HEK293 (cell line): ENCODE measurements at regions not wholly inside any gene's neighbourhood (a gene's known extent, or its start where the extent isn't known, plus 50 kb on each side); places are given as distances from the start of the nearest gene placed in this dataset.

Experiments used
- CTCF ChIA-PET: fragments of 350-600 bp; formaldehyde crosslinking; extraction: SDS; loops from one replicate; lab custom pipeline; 2021; ENCODE audit warnings: antibody characterized with exemption; lab: Yijun Ruan, JAX
- POLR2A ChIA-PET: fragments of 300-600 bp; formaldehyde crosslinking; extraction: SDS; loops from one replicate; lab custom pipeline; 2020; ENCODE audit warnings: antibody characterized with exemption, inconsistent platforms; lab: Yijun Ruan, JAX
- H3K27ac ChIP-seq: fragments of 200-500 bp; sonication (Bioruptor generic); 2 replicates; pipeline ENCODE4 v1.5.1; 2014; ENCODE audit warnings: low read depth, low read length, control low read depth, inconsistent platforms; ENCODE audit errors: extremely low read depth
- H3K36me3 ChIP-seq, 2 experiments: fragments of 200-500 bp in 1 of 2; sonication (Bioruptor generic) in 1 of 2; 1 replicate in 1 of 2; 2 replicates in 1 of 2; pipeline ENCODE4 v1.5.1; 2014 to 2017; ENCODE audit warnings: inconsistent platforms in 2 of 2, low read length in 2 of 2; ENCODE audit not compliant: control insufficient read depth in 2 of 2, insufficient read depth in 1 of 2
- H3K4me1 ChIP-seq: fragments of 200-500 bp; sonication (Bioruptor generic); 2 replicates; pipeline ENCODE4 v1.5.1; 2014; ENCODE audit warnings: mild to moderate bottlenecking, low read length, inconsistent platforms; ENCODE audit not compliant: control insufficient read depth, insufficient read depth
- H3K4me3 ChIP-seq: 2 replicates; pipeline ENCODE4 v1.5.1; 2011; ENCODE audit warnings: low read depth, mild to moderate bottlenecking, control low read depth, low read length, moderate library complexity
- H3K9me3 ChIP-seq: fragments of 200-500 bp; sonication (Bioruptor generic); 2 replicates; pipeline ENCODE4 v1.5.1; 2014; ENCODE audit warnings: low read depth, low read length, inconsistent platforms; ENCODE audit not compliant: control insufficient read depth, insufficient read depth
- GLI2 ChIP-seq: fragments of 450-650 bp; formaldehyde crosslinking; IDR thresholded peaks from 2 replicates; pipeline ENCODE4; 2017; ENCODE audit warnings: missing biosample characterization, missing genetic modification characterization, low read depth, borderline replicate concordance
- GLIS2 ChIP-seq: fragments of 450-650 bp; formaldehyde crosslinking; IDR thresholded peaks from 2 replicates; pipeline ENCODE4 v1.5.1; 2016; ENCODE audit warnings: missing biosample characterization, missing genetic modification characterization
- HOXA7 ChIP-seq: sonication (generic); formaldehyde crosslinking; IDR thresholded peaks from 2 replicates; pipeline ENCODE4 v1.8.1; 2022; ENCODE audit warnings: missing genetic modification reagents, borderline replicate concordance
- KLF1 ChIP-seq: fragments of 450-650 bp; formaldehyde crosslinking; IDR thresholded peaks from 2 replicates; pipeline ENCODE4 v1.5.1; 2016; ENCODE audit warnings: missing biosample characterization, missing genetic modification characterization
- REPIN1 ChIP-seq: fragments of 450-650 bp; formaldehyde crosslinking; IDR thresholded peaks from 2 replicates; pipeline ENCODE4 v1.5.1; 2017; ENCODE audit warnings: missing biosample characterization, missing genetic modification characterization, low read depth
- WT1 ChIP-seq: fragments of 450-650 bp; formaldehyde crosslinking; IDR thresholded peaks from 2 replicates; pipeline ENCODE4 v1.5.1; 2016; ENCODE audit warnings: missing biosample characterization, missing genetic modification characterization
- ZBTB21 ChIP-seq: fragments of 450-650 bp; formaldehyde crosslinking; IDR thresholded peaks from 2 replicates; pipeline ENCODE4 v1.5.1; 2017; ENCODE audit warnings: missing biosample characterization, missing genetic modification characterization
- ZNF175 ChIP-seq: fragments of 450-650 bp; formaldehyde crosslinking; IDR thresholded peaks from 2 replicates; pipeline ENCODE4 v1.5.1; 2016; ENCODE audit warnings: missing biosample characterization, missing genetic modification characterization
- ZNF239 ChIP-seq: fragments of 450-650 bp; formaldehyde crosslinking; IDR thresholded peaks from 2 replicates; pipeline ENCODE4 v1.5.1; 2016; ENCODE audit warnings: missing biosample characterization, missing genetic modification characterization
- ZNF274 ChIP-seq, 2 experiments: fragments of 200-500 bp in 1 of 2; fragments of 450-650 bp in 1 of 2; sonication (Bioruptor generic) in 1 of 2; formaldehyde crosslinking in 1 of 2; IDR thresholded peaks; 2 replicates each; pipeline versions ENCODE4 v1.5.1 to v1.6.1; 2014 to 2016; ENCODE audit warnings: borderline replicate concordance in 1 of 2, inconsistent platforms in 1 of 2, low read length in 1 of 2, missing biosample characterization in 1 of 2, missing genetic modification characterization in 1 of 2
- ZNF292 ChIP-seq: fragments of 450-650 bp; formaldehyde crosslinking; IDR thresholded peaks from 2 replicates; pipeline ENCODE4 v1.5.1; 2016; ENCODE audit warnings: low read depth, missing biosample characterization, missing genetic modification characterization, borderline replicate concordance
- ZNF302 ChIP-seq: fragments of 450-650 bp; formaldehyde crosslinking; IDR thresholded peaks from 2 replicates; pipeline ENCODE4 v1.5.1; 2016; ENCODE audit warnings: missing biosample characterization, missing genetic modification characterization, low read depth
- ZNF341 ChIP-seq: fragments of 450-650 bp; formaldehyde crosslinking; IDR thresholded peaks from 2 replicates; pipeline ENCODE4; 2016; ENCODE audit warnings: low read depth, missing biosample characterization, missing genetic modification characterization
- ZNF354C ChIP-seq: fragments of 450-650 bp; formaldehyde crosslinking; IDR thresholded peaks from 2 replicates; pipeline ENCODE4 v1.5.1; 2016; ENCODE audit warnings: missing biosample characterization, missing genetic modification characterization, low read depth, borderline replicate concordance
- ZNF404 ChIP-seq: fragments of 450-650 bp; formaldehyde crosslinking; IDR thresholded peaks from 2 replicates; pipeline ENCODE4 v1.5.1; 2017; ENCODE audit warnings: missing biosample characterization, missing genetic modification characterization
- ZNF830 ChIP-seq: fragments of 450-650 bp; IDR thresholded peaks from 2 replicates; pipeline ENCODE4 v1.5.0; 2018; ENCODE audit warnings: missing biosample characterization, missing genetic modification characterization, low read depth, mild to moderate bottlenecking, moderate library complexity
- TF ChIP-seq, protein P1 (sequence below): fragments of 450-650 bp; formaldehyde crosslinking; conservative IDR thresholded peaks from 2 replicates; pipeline ENCODE4 v1.5.1; 2016; ENCODE audit warnings: low read depth, missing biosample characterization, missing genetic modification characterization
- TF ChIP-seq, protein P2 (sequence below): fragments of 450-650 bp; formaldehyde crosslinking; IDR thresholded peaks from 2 replicates; pipeline ENCODE4 v1.5.1; 2016; ENCODE audit warnings: missing biosample characterization, missing genetic modification characterization
- TF ChIP-seq, protein P3 (sequence below): fragments of 450-650 bp; formaldehyde crosslinking; IDR thresholded peaks from 2 replicates; pipeline ENCODE4 v1.5.1; 2016; ENCODE audit warnings: missing biosample characterization, missing genetic modification characterization

DNA sequence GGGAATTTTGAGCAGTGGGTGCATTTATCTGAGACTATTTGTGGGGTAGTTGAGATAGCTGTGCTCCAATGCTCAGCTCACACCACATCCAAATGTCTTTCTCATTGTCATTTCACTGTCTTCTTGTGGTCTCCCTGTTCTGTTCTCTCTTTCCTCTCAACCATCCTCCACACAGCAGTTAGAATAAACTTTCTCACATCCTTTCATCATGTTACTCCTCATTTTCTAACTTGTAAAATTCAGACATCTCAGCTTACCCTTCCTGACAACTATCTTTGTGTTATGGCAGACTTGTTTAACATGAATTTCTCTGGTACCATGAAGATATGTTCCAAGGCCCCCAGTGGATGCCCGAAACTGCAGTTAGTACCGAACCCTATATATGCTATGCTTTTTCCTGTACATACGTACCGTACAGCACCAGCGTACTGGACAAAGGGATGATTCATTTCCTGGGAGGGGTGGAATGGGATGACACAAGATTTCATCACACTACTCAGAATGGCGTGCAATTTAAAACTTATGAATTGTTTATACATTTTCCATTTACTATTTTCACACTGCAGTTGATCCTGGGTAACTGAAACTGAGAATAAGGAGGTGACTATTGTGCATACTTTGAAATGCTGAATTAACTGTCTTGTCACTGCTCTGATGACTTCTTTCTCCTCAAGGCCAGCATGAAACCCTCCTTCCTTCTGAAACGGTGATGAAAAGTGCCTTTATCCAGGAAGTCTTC is 177.1 kb upstream of the SLC38A2 start (continued):
- TF ChIP-seq, protein P1, sequence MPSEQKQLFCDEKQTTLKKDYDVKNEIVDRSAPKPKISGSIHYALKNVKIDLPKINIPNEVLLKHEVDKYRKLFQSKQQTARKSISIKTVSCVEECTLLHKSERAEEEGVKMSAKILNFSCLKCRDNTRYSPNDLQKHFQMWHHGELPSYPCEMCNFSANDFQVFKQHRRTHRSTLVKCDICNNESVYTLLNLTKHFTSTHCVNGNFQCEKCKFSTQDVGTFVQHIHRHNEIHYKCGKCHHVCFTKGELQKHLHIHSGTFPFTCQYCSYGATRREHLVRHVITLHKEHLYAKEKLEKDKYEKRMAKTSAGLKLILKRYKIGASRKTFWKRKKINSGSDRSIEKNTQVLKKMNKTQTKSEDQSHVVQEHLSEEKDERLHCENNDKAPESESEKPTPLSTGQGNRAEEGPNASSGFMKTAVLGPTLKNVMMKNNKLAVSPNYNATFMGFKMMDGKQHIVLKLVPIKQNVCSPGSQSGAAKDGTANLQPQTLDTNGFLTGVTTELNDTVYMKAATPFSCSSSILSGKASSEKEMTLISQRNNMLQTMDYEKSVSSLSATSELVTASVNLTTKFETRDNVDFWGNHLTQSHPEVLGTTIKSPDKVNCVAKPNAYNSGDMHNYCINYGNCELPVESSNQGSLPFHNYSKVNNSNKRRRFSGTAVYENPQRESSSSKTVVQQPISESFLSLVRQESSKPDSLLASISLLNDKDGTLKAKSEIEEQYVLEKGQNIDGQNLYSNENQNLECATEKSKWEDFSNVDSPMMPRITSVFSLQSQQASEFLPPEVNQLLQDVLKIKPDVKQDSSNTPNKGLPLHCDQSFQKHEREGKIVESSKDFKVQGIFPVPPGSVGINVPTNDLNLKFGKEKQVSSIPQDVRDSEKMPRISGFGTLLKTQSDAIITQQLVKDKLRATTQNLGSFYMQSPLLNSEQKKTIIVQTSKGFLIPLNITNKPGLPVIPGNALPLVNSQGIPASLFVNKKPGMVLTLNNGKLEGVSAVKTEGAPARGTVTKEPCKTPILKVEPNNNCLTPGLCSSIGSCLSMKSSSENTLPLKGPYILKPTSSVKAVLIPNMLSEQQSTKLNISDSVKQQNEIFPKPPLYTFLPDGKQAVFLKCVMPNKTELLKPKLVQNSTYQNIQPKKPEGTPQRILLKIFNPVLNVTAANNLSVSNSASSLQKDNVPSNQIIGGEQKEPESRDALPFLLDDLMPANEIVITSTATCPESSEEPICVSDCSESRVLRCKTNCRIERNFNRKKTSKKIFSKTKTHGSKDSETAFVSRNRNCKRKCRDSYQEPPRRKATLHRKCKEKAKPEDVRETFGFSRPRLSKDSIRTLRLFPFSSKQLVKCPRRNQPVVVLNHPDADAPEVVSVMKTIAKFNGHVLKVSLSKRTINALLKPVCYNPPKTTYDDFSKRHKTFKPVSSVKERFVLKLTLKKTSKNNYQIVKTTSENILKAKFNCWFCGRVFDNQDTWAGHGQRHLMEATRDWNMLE (tag by site-specific recombination) = peak; percentile 40; the same call in 1 of the 2 replicates
- TF ChIP-seq WT1 (tag by site-specific recombination) = no peak
- TF ChIP-seq ZNF354C (tag by site-specific recombination) = no peak
- no peak for TF ChIP-seq ZNF404 (tag by site-specific recombination)
- no peak; the same call in 1 of the 2 replicates for TF ChIP-seq ZBTB21 (tag by site-specific recombination)
- TF ChIP-seq GLI2 (tag by site-specific recombination) = no peak
- TF ChIP-seq REPIN1 (tag by site-specific recombination) = no peak

DNA sequence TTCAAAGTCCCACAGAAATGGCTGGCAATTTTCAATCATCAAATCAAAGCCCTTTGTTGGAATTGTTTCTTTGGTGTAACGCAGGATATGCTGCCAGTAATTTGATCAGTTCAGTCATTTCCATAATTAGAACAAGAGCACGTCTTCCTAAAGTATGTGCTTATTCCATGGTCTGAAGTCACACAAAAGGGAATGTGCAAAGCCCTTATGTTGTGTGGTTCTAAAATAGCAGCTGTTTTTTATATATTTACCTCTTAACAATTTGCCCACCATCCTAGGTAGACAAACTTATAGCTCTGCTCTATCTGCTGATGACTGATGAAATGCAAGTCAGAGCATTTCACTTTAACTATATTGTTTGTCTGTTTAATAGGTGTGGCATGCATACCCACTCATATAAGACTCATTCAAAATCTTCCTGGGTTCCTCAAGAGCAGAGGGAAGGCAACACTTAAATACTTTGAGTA is 176.1 kb upstream of the SLC38A2 start:
- Histone ChIP-seq H3K36me3 (no peaks in the 10 kb centered on the region), H3K4me3 (no peak overlapping the region), H3K9me3 (no peaks in the 10 kb centered on the region), H3K4me1 (peaks cover 5% of the 10 kb centered on the region; the same call in 1 of the 2 replicates), H3K27ac (no peak overlapping the region)
- POLR2A ChIA-PET = interaction anchor here (1.1 kb wide), 1 partner anchor 177 kb away, joined by 3 read pairs; no protein-coding TSS in a partner anchor
- TF ChIP-seq, protein P2, sequence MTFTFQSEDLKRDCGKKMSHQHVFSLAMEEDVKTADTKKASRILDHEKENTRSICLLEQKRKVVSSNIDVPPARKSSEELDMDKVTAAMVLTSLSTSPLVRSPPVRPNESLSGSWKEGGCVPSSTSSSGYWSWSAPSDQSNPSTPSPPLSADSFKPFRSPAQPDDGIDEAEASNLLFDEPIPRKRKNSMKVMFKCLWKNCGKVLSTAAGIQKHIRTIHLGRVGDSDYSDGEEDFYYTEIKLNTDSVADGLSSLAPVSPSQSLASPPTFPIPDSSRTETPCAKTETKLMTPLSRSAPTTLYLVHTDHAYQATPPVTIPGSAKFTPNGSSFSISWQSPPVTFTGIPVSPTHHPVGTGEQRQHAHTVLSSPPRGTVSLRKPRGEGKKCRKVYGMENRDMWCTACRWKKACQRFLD = no peak
- TF ChIP-seq, protein P3, sequence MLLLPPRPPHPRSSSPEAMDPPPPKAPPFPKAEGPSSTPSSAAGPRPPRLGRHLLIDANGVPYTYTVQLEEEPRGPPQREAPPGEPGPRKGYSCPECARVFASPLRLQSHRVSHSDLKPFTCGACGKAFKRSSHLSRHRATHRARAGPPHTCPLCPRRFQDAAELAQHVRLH (tag by site-specific recombination) = no peak
- TF ChIP-seq ZNF239 (tag by site-specific recombination) (no peak), ZNF341 (tag by site-specific recombination) (no peak), ZNF274 (IDR thresholded peaks at IDR 0.05; ENCODE audit: low read length) (no peak), ZNF274 (tag by site-specific recombination; IDR thresholded peaks at IDR 0.05; ENCODE audit: borderline replicate concordance) (no peak), KLF1 (tag by site-specific recombination) (no peak), ZNF302 (tag by site-specific recombination) (no peak), ZNF830 (tag by site-specific recombination) (no peak), ZNF175 (tag by site-specific recombination) (no peak), HOXA7 (no peak), GLIS2 (no peak), ZNF292 (tag by site-specific recombination) (no peak)
- CTCF ChIA-PET = interaction anchor here (0.6 to 0.8 kb wide), 3 partner anchors 16 to 484 kb away, joined by 3 read pairs; no protein-coding TSS in a partner anchor
